IMR-90 (cell line): ENCODE measurements at regions not wholly inside any gene's neighbourhood (a gene's known extent, or its start where the extent isn't known, plus 50 kb on each side); places are given as distances from the start of the nearest gene placed in this dataset.

Experiments used
- ATAC-seq: fragments of 200-7000 bp; cut with Tn5 transposase; 2 replicates; pipeline ENCODE4 v1.9.1; 2020; ENCODE audit warnings: low read depth, mild to moderate bottlenecking, moderate library complexity
- BruUV-seq: library from RNA; stranded (reverse); fragments of 400-500 nt; replicated peaks from 2 replicates; lab custom pipeline; 2021; lab: Mats Ljungman, UMichigan
- CTCF ChIA-PET: fragments of 300-600 bp; formaldehyde crosslinking; extraction: SDS; loops from one replicate; lab custom pipeline; 2021; ENCODE audit warnings: antibody characterized with exemption; lab: Yijun Ruan, JAX
- POLR2A ChIA-PET: fragments of 300-600 bp; sonication (Branson Sonifier 250); formaldehyde crosslinking; loops from one replicate; lab custom pipeline; 2022; ENCODE audit warnings: antibody characterized with exemption; ENCODE audit not compliant: unreplicated experiment; lab: Charles Lee
- DNase-seq: peaks from one replicate; pipeline ENCODE4 v3.0.0; 2013
- H2AFZ ChIP-seq: replicated peaks from 2 replicates; pipeline ENCODE3; 2013; ENCODE audit warnings: low read length, mild to moderate bottlenecking; ENCODE audit not compliant: poor library complexity
- H2AK5ac ChIP-seq: 2 replicates; pipeline ENCODE4 v1.6.1; 2013; ENCODE audit warnings: low read depth, low read length, inconsistent platforms
- H2AK9ac ChIP-seq: replicated peaks from 2 replicates; pipeline ENCODE3; 2013; ENCODE audit warnings: mild to moderate bottlenecking, low read depth, low read length, moderate library complexity; ENCODE audit not compliant: poor library complexity
- H2BK120ac ChIP-seq: 2 replicates; pipeline ENCODE4 v1.6.1; 2013; ENCODE audit warnings: low read depth, low read length, inconsistent platforms
- H2BK15ac ChIP-seq: 3 replicates; pipeline ENCODE4 v1.6.1; 2013; ENCODE audit warnings: low read depth, low read length, inconsistent platforms
- H2BK20ac ChIP-seq: 2 replicates; pipeline ENCODE4 v1.6.1; 2013; ENCODE audit warnings: low read depth, mild to moderate bottlenecking, inconsistent platforms, low read length, moderate library complexity
- H2BK5ac ChIP-seq: 2 replicates; pipeline ENCODE4 v1.6.1; 2013; ENCODE audit warnings: mild to moderate bottlenecking, low read depth, low read length, inconsistent platforms; ENCODE audit not compliant: poor library complexity, severe bottlenecking
- H3K14ac ChIP-seq: replicated peaks from 2 replicates; pipeline ENCODE4 v1.6.1; 2013; ENCODE audit warnings: low read depth, low read length, inconsistent platforms
- H3K18ac ChIP-seq: 2 replicates; pipeline ENCODE4 v1.6.1; 2013; ENCODE audit warnings: low read depth, low read length, control low read depth
- H3K23ac ChIP-seq: 2 replicates; pipeline ENCODE4 v1.6.1; 2013; ENCODE audit warnings: low read depth, low read length, inconsistent platforms
- H3K27ac ChIP-seq: 2 replicates; pipeline ENCODE4 v1.5.1; 2013; ENCODE audit warnings: mild to moderate bottlenecking, control low read depth, low read length; ENCODE audit not compliant: insufficient read depth
- H3K27me3 ChIP-seq: 2 replicates; pipeline ENCODE4 v1.6.1; 2013; ENCODE audit warnings: low read length; ENCODE audit not compliant: control insufficient read depth, insufficient read depth
- H3K36me3 ChIP-seq: 2 replicates; pipeline ENCODE4 v1.6.1; 2013; ENCODE audit warnings: low read length, mixed read lengths; ENCODE audit not compliant: control insufficient read depth, insufficient read depth
- H3K4ac ChIP-seq: 2 replicates; pipeline ENCODE4 v1.6.1; 2013; ENCODE audit warnings: low read depth, low read length, inconsistent platforms
- H3K4me1 ChIP-seq: 2 replicates; pipeline ENCODE4 v1.6.1; 2013; ENCODE audit warnings: low read length, mixed read lengths; ENCODE audit not compliant: control insufficient read depth, insufficient read depth
- H3K4me2 ChIP-seq: 2 replicates; pipeline ENCODE4 v1.6.1; 2013; ENCODE audit warnings: low read depth, mild to moderate bottlenecking, control low read depth, low read length, moderate library complexity
- H3K4me3 ChIP-seq: 2 replicates; pipeline ENCODE4 v1.5.1; 2013; ENCODE audit warnings: low read depth, mild to moderate bottlenecking, control low read depth, low read length, moderate library complexity; ENCODE audit not compliant: insufficient read depth
- H3K56ac ChIP-seq: 2 replicates; pipeline ENCODE4 v1.6.1; 2013; ENCODE audit warnings: low read length, inconsistent platforms; ENCODE audit not compliant: insufficient read depth; ENCODE audit errors: extremely low read depth
- H3K79me1 ChIP-seq, 2 experiments: 2 replicates each; pipeline ENCODE4 v1.6.1; 2013; ENCODE audit warnings: low read length in 2 of 2, inconsistent platforms in 1 of 2, low read depth in 1 of 2
- H3K9ac ChIP-seq: 2 replicates; pipeline ENCODE4 v1.6.1; 2013; ENCODE audit warnings: low read depth, low read length, control low read depth
- H3K9me1 ChIP-seq: 2 replicates; pipeline ENCODE4 v1.6.1; 2013; ENCODE audit warnings: low read length, inconsistent platforms; ENCODE audit not compliant: insufficient read depth
- H3K9me3 ChIP-seq: 2 replicates; pipeline ENCODE4 v1.6.1; 2013; ENCODE audit warnings: low read length; ENCODE audit not compliant: control insufficient read depth, insufficient read depth
- H4K20me1 ChIP-seq: 2 replicates; pipeline ENCODE4 v1.6.1; 2013; ENCODE audit warnings: low read length, inconsistent platforms; ENCODE audit not compliant: insufficient read depth
- H4K5ac ChIP-seq: 2 replicates; pipeline ENCODE4 v1.6.1; 2013; ENCODE audit warnings: mild to moderate bottlenecking, low read depth, low read length, control low read depth
- H4K8ac ChIP-seq, 2 experiments: 2 replicates each; pipeline ENCODE4 v1.6.1; 2013; ENCODE audit warnings: low read depth in 2 of 2, low read length in 2 of 2, control low read depth in 1 of 2, inconsistent platforms in 1 of 2
- H4K91ac ChIP-seq: 2 replicates; pipeline ENCODE4 v1.6.1; 2013; ENCODE audit warnings: low read depth, low read length, inconsistent platforms; ENCODE audit not compliant: insufficient read depth
- MAZ ChIP-seq: IDR thresholded peaks from 2 replicates; pipeline ENCODE4 v1.6.1; 2012; ENCODE audit warnings: low read depth, mild to moderate bottlenecking, low read length, improper control_type of control experiment, moderate library complexity, borderline replicate concordance
- RCOR1 ChIP-seq: IDR thresholded peaks from 2 replicates; pipeline ENCODE4 v1.6.1; 2012; ENCODE audit warnings: mild to moderate bottlenecking, low read length, improper control_type of control experiment; ENCODE audit not compliant: insufficient replicate concordance
- RFX5 ChIP-seq: IDR thresholded peaks from 2 replicates; pipeline ENCODE4 v1.8.0; 2012; ENCODE audit warnings: low read depth, mild to moderate bottlenecking, low read length, moderate library complexity
- SMC3 ChIP-seq: fragments of 150-350 bp; IDR thresholded peaks from 2 replicates; pipeline ENCODE4 v1.6.1; 2016; ENCODE audit warnings: low read depth, mild to moderate bottlenecking, antibody characterized with exemption, low read length, moderate library complexity
- USF2 ChIP-seq: fragments of 150-350 bp; IDR thresholded peaks from 2 replicates; pipeline ENCODE4 v1.6.1; 2017; ENCODE audit warnings: mild to moderate bottlenecking, antibody characterized with exemption, low read length, low read depth
- WGBS, 2 experiments: methylation state at CpG; one replicate each; pipeline versions ENCODE4 v1.1.5 to v1.1.7; 2013; ENCODE audit warnings: missing lambda C conversion rate in 2 of 2; ENCODE audit not compliant: insufficient read length in 1 of 2; ENCODE audit errors: extremely low coverage in 2 of 2; 5-methylcytosine and 5-hydroxymethylcytosine counted together
- dilution Hi-C: fragments of 300-500 bp; cut with HindIII; formaldehyde crosslinking; loops from one replicate; pipeline ENCODE4 v1.14.3; 2018; ENCODE audit warnings: low sequenced_read_pairs; ENCODE audit not compliant: unreplicated experiment
- in situ Hi-C: fragments of 300-500 bp; cut with MboI; formaldehyde crosslinking; loops from 3 replicates; pipeline ENCODE4 v1.14.3; 2019; ENCODE audit warnings: low sequenced_read_pairs, inconsistent platforms, mixed read lengths
- intact Hi-C: fragments of 100-400 bp; cut with micrococcal nuclease; formaldehyde crosslinking; loops from 2 replicates; pipeline ENCODE4 v1.10.0; 2022

GRCh38 chr5:56681346-56681745 lies 134.0 kb upstream of the MAP3K1 start:
- BruUV-seq = no TSS peak
- no peaks in the 10 kb centered on the region for H4K20me1 ChIP-seq
- peak overlapping the region; percentile 52; the same call in 1 of the 2 replicates for H3K4ac ChIP-seq
- no peak overlapping the region for H2AK9ac ChIP-seq
- no peak overlapping the region for H3K27ac ChIP-seq
- ChIA-PET POLR2A (no interaction called here), CTCF (no interaction called here)
- no peak overlapping the region for H3K9ac ChIP-seq
- H3K4me1 ChIP-seq = peaks cover 7% of the 10 kb centered on the region; the same call in 1 of the 2 replicates
- ATAC-seq = no peak; the same call in 1 of the 2 replicates
- H3K14ac ChIP-seq = 0 out of 2 replicates have a peak overlapping the region, but pooled peaks have one; percentile 55
- peak; percentile 43 for DNase-seq
- H3K4me3 ChIP-seq = no peak overlapping the region
- H2BK15ac ChIP-seq = no peak overlapping the region
- no peak overlapping the region for H4K8ac ChIP-seq
- H2BK20ac ChIP-seq = no peak overlapping the region
- no peaks in the 10 kb centered on the region for H3K9me3 ChIP-seq
- no peak overlapping the region for H3K18ac ChIP-seq
- H2AFZ ChIP-seq = peak overlapping the region; percentile 62
- H3K27me3 ChIP-seq = no peaks in the 10 kb centered on the region
- peak overlapping the region; percentile 65; the same call in 1 of the 2 replicates for H3K23ac ChIP-seq
- H3K79me1 ChIP-seq = no peaks in the 10 kb centered on the region
- no peak overlapping the region for H3K56ac ChIP-seq
- 50% methylated on average over 1 of the region's 1 CpG; no CpG with 5 or more reads in 1 of the 2 experiments for WGBS, 2 experiments
- H3K9me1 ChIP-seq = peaks cover 6% of the 10 kb centered on the region
- no peak overlapping the region for H2BK5ac ChIP-seq
- H4K91ac ChIP-seq = no peak overlapping the region
- in situ Hi-C loops (no loop called here), intact Hi-C loops (no loop called here), dilution Hi-C loops (no loop called here)
- no peaks in the 10 kb centered on the region for H3K36me3 ChIP-seq
- H4K5ac ChIP-seq = no peak overlapping the region
- TF ChIP-seq SMC3 = no peak
- TF ChIP-seq RFX5 = no peak
- TF ChIP-seq RCOR1 = no peak
- no peak for TF ChIP-seq MAZ
- no peak for TF ChIP-seq USF2
- no peak overlapping the region for H2AK5ac ChIP-seq
- no peak overlapping the region for H3K4me2 ChIP-seq
- H2BK120ac ChIP-seq = peak overlapping the region; percentile 43; the same call in 1 of the 2 replicates
